H9 (cell line): ENCODE measurements at regions not wholly inside any gene's neighbourhood (a gene's known extent, or its start where the extent isn't known, plus 50 kb on each side); places are given as distances from the start of the nearest gene placed in this dataset.

ENCODE experiments used
- DNase-seq: peaks from one replicate; pipeline ENCODE4 v3.0.0-alpha.2; 2017
- H2AFZ ChIP-seq: one replicate; pipeline ENCODE4 v1.6.1; 2013; ENCODE audit warnings: mild to moderate bottlenecking, low read length, control low read depth, moderate library complexity
- H2AK5ac ChIP-seq: 2 replicates; pipeline ENCODE4 v1.6.1; 2013; ENCODE audit warnings: low read length, control low read depth, mixed read lengths; ENCODE audit not compliant: insufficient read length
- H2BK120ac ChIP-seq: one replicate; pipeline ENCODE4 v1.6.1; 2013; ENCODE audit warnings: low read depth, mild to moderate bottlenecking, low read length, control low read depth, inconsistent platforms; ENCODE audit not compliant: poor library complexity, severe bottlenecking
- H2BK12ac ChIP-seq: 2 replicates; pipeline ENCODE4 v1.6.1; 2013; ENCODE audit warnings: low read length, control low read depth, mixed read lengths, low read depth; ENCODE audit not compliant: insufficient read length
- H2BK15ac ChIP-seq: 2 replicates; pipeline ENCODE4 v1.6.1; 2013; ENCODE audit warnings: low read depth, low read length, control low read depth
- H2BK20ac ChIP-seq: one replicate; pipeline ENCODE4 v1.6.1; 2013; ENCODE audit warnings: low read depth, mild to moderate bottlenecking, low read length, control low read depth, inconsistent platforms; ENCODE audit not compliant: poor library complexity, severe bottlenecking
- H2BK5ac ChIP-seq: 2 replicates; pipeline ENCODE4 v1.6.1; 2013; ENCODE audit warnings: low read length, control low read depth, mixed read lengths; ENCODE audit not compliant: insufficient read length
- H3K14ac ChIP-seq: 2 replicates; pipeline ENCODE4 v1.6.1; 2013; ENCODE audit warnings: low read length, control low read depth; ENCODE audit not compliant: insufficient read depth
- H3K18ac ChIP-seq: 2 replicates; pipeline ENCODE4 v1.6.1; 2013; ENCODE audit warnings: low read depth, mild to moderate bottlenecking, mixed read lengths, low read length, control low read depth; ENCODE audit not compliant: insufficient read length
- H3K23ac ChIP-seq: 2 replicates; pipeline ENCODE4 v1.6.1; 2013; ENCODE audit warnings: low read length, control low read depth, mixed read lengths, low read depth; ENCODE audit not compliant: insufficient read length
- H3K23me2 ChIP-seq: 2 replicates; pipeline ENCODE4 v1.6.1; 2013; ENCODE audit warnings: low read depth, mild to moderate bottlenecking, mixed read lengths, low read length, control low read depth; ENCODE audit not compliant: insufficient read length, poor library complexity, severe bottlenecking
- H3K27ac ChIP-seq: 2 replicates; pipeline ENCODE4 v1.5.1; 2013; ENCODE audit warnings: low read length, control low read depth, mixed read lengths, low read depth; ENCODE audit not compliant: insufficient read length
- H3K27me3 ChIP-seq: 2 replicates; pipeline ENCODE4 v1.6.1; 2013; ENCODE audit warnings: low read length, control low read depth, inconsistent platforms; ENCODE audit not compliant: insufficient read depth
- H3K4ac ChIP-seq: 2 replicates; pipeline ENCODE4 v1.6.1; 2013; ENCODE audit warnings: low read depth, mild to moderate bottlenecking, control low read depth, inconsistent platforms, low read length, moderate library complexity
- H3K4me1 ChIP-seq: 2 replicates; pipeline ENCODE4 v1.6.1; 2013; ENCODE audit warnings: low read length, control low read depth, inconsistent platforms; ENCODE audit not compliant: insufficient read depth
- H3K4me2 ChIP-seq: 2 replicates; pipeline ENCODE4 v1.6.1; 2013; ENCODE audit warnings: low read length, control low read depth, mixed read lengths; ENCODE audit not compliant: insufficient read length, insufficient read depth
- H3K56ac ChIP-seq: 2 replicates; pipeline ENCODE4 v1.6.1; 2013; ENCODE audit warnings: low read depth, mild to moderate bottlenecking, mixed read lengths, low read length, control low read depth; ENCODE audit not compliant: insufficient read length
- H3K79me1 ChIP-seq: 2 replicates; pipeline ENCODE4 v1.6.1; 2013; ENCODE audit warnings: low read depth, mild to moderate bottlenecking, moderate library complexity, low read length, control low read depth, inconsistent platforms; ENCODE audit not compliant: insufficient read depth, poor library complexity, severe bottlenecking
- H3K79me2 ChIP-seq: 2 replicates; pipeline ENCODE4 v1.6.1; 2013; ENCODE audit warnings: low read length, control low read depth, inconsistent platforms; ENCODE audit not compliant: insufficient read depth
- H3K9ac ChIP-seq: 2 replicates; pipeline ENCODE4 v1.6.1; 2013; ENCODE audit warnings: low read length, control low read depth, mixed read lengths; ENCODE audit not compliant: insufficient read length; ENCODE audit errors: extremely low read depth
- H3K9me3 ChIP-seq: one replicate; pipeline ENCODE4 v1.6.1; 2013; ENCODE audit warnings: low read depth, low read length, inconsistent platforms; ENCODE audit not compliant: control insufficient read depth
- H3T11ph ChIP-seq: one replicate; pipeline ENCODE4 v1.6.1; 2013; ENCODE audit warnings: mild to moderate bottlenecking, low read length, control low read depth, inconsistent platforms
- H4K20me1 ChIP-seq: one replicate; pipeline ENCODE4 v1.6.1; 2013; ENCODE audit not compliant: control insufficient read depth, insufficient read length, insufficient read depth
- H4K5ac ChIP-seq: 2 replicates; pipeline ENCODE4 v1.6.1; 2013; ENCODE audit warnings: low read depth, mild to moderate bottlenecking, mixed read lengths, low read length, control low read depth; ENCODE audit not compliant: insufficient read length
- H4K8ac ChIP-seq: replicated peaks from 2 replicates; pipeline ENCODE4 v1.6.1; 2013; ENCODE audit warnings: low read length, control low read depth, mixed read lengths, low read depth; ENCODE audit not compliant: insufficient read length
- H4K91ac ChIP-seq: 2 replicates; pipeline ENCODE4 v1.6.1; 2013; ENCODE audit warnings: low read depth, mild to moderate bottlenecking, moderate library complexity, mixed read lengths, low read length, control low read depth; ENCODE audit not compliant: insufficient read length
- H3K27ac Mint-ChIP-seq, 3 experiments: 2 replicates in 2 of 3; 3 replicates in 1 of 3; pipeline ENCODE4 v1.8.0; 2020 to 2021; ENCODE audit warnings: mixed read lengths in 3 of 3, mild to moderate bottlenecking in 1 of 3, moderate library complexity in 1 of 3
- H3K27me3 Mint-ChIP-seq: 2 replicates; pipeline ENCODE4 v1.8.0; 2021; ENCODE audit warnings: low read depth, mild to moderate bottlenecking, moderate library complexity, mixed read lengths
- H3K36me3 Mint-ChIP-seq, 3 experiments: 2 replicates in 2 of 3; 3 replicates in 1 of 3; pipeline ENCODE4 v1.8.0; 2020 to 2021; ENCODE audit warnings: low read depth in 3 of 3, mixed read lengths in 3 of 3; ENCODE audit not compliant: insufficient read depth in 1 of 3
- H3K4me1 Mint-ChIP-seq, 2 experiments: 2 replicates each; pipeline ENCODE4 v1.8.0; 2020; ENCODE audit warnings: mixed read lengths in 2 of 2
- H3K4me3 Mint-ChIP-seq, 2 experiments: 2 replicates in 1 of 2; 3 replicates in 1 of 2; pipeline ENCODE4 v1.8.0; 2020 to 2021; ENCODE audit warnings: mild to moderate bottlenecking in 2 of 2, mixed read lengths in 2 of 2, moderate library complexity in 1 of 2
- H3K9me3 Mint-ChIP-seq, 2 experiments: 2 replicates in 1 of 2; 3 replicates in 1 of 2; pipeline ENCODE4 v1.8.0; 2020; ENCODE audit warnings: mild to moderate bottlenecking in 2 of 2, mixed read lengths in 2 of 2, moderate library complexity in 1 of 2
- CTCF ChIP-seq: fragments of 200-600 bp; sonication (generic); conservative IDR thresholded peaks from 3 replicates; pipeline ENCODE4 v1.8.0; 2021; ENCODE audit warnings: antibody characterized with exemption, mild to moderate bottlenecking
- WGBS: extraction: QIAGEN DNeasy Blood & Tissue Kit; methylation state at CpG from one replicate; pipeline ENCODE4 v1.1.7; 2013; ENCODE audit warnings: missing lambda C conversion rate, low lambda C conversion rate, mixed read lengths; ENCODE audit not compliant: insufficient read length; ENCODE audit errors: extremely low coverage; 5-methylcytosine and 5-hydroxymethylcytosine counted together

GRCh38 chr15:94770199-94770598, 538.8 kb downstream of the MCTP2 start:
- Histone ChIP-seq H3T11ph (no peak overlapping the region), H4K5ac (no peak overlapping the region), H2AK5ac (no peak overlapping the region), H3K23ac (no peak overlapping the region), H3K56ac (no peak overlapping the region), H4K20me1 (no peaks in the 10 kb centered on the region), H3K18ac (no peak overlapping the region), H2BK5ac (no peak overlapping the region), H3K27ac (no peak overlapping the region), H2BK120ac (no peak overlapping the region), H3K4ac (no peak overlapping the region), H3K9me3 (no peaks in the 10 kb centered on the region), H4K8ac (no peak overlapping the region), H3K4me1 (no peaks in the 10 kb centered on the region), H2AFZ (no peak overlapping the region), H3K79me2 (no peaks in the 10 kb centered on the region), H2BK12ac (no peak overlapping the region), H3K79me1 (no peaks in the 10 kb centered on the region), H3K4me2 (no peak overlapping the region), H4K91ac (no peak overlapping the region), H3K23me2 (no peaks in the 10 kb centered on the region), H3K14ac (no peak overlapping the region), H2BK20ac (no peak overlapping the region), H2BK15ac (no peak overlapping the region), H3K27me3 (no peaks in the 10 kb centered on the region), H3K9ac (no peak overlapping the region)
- Mint-ChIP-seq H3K4me1 (no peaks in the 10 kb centered on the region), H3K9me3 (no peaks in the 10 kb centered on the region), H3K4me3 (no peak overlapping the region), H3K27me3 (no peaks in the 10 kb centered on the region), H3K27ac (no peak overlapping the region), H3K36me3 (no peaks in the 10 kb centered on the region)
- DNase-seq: no peak
- 100% methylated on average over 1 of the region's 10 CpGs for WGBS
- no peak for TF ChIP-seq CTCF
